Retinal pigment epithelial cell (primary cell): ENCODE measurements at regions not wholly inside any gene's neighbourhood (a gene's known extent, or its start where the extent isn't known, plus 50 kb on each side); places are given as distances from the start of the nearest gene placed in this dataset.

Experiments
- DNase-seq: peaks from one replicate; pipeline ENCODE4 v3.0.0-alpha.2; 2010; ENCODE audit warnings: low read depth
- H3K4me3 ChIP-seq: 2 replicates; pipeline ENCODE4 v1.5.1; 2011; ENCODE audit warnings: mild to moderate bottlenecking, low read length, control low read depth, moderate library complexity
- TF ChIP-seq, protein P1 (sequence below): conservative IDR thresholded peaks from 2 replicates; pipeline ENCODE4 v1.5.1; 2011; ENCODE audit warnings: low read depth, low read length, control low read depth, inconsistent platforms

- H3K4me3 ChIP-seq, result no peak overlapping the region
- TF ChIP-seq, protein P1, sequence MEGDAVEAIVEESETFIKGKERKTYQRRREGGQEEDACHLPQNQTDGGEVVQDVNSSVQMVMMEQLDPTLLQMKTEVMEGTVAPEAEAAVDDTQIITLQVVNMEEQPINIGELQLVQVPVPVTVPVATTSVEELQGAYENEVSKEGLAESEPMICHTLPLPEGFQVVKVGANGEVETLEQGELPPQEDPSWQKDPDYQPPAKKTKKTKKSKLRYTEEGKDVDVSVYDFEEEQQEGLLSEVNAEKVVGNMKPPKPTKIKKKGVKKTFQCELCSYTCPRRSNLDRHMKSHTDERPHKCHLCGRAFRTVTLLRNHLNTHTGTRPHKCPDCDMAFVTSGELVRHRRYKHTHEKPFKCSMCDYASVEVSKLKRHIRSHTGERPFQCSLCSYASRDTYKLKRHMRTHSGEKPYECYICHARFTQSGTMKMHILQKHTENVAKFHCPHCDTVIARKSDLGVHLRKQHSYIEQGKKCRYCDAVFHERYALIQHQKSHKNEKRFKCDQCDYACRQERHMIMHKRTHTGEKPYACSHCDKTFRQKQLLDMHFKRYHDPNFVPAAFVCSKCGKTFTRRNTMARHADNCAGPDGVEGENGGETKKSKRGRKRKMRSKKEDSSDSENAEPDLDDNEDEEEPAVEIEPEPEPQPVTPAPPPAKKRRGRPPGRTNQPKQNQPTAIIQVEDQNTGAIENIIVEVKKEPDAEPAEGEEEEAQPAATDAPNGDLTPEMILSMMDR, result no peak
Measured at GRCh38 chr4:124899997-124900396, 187.5 kb upstream of the ANKRD50 start.

DNA sequence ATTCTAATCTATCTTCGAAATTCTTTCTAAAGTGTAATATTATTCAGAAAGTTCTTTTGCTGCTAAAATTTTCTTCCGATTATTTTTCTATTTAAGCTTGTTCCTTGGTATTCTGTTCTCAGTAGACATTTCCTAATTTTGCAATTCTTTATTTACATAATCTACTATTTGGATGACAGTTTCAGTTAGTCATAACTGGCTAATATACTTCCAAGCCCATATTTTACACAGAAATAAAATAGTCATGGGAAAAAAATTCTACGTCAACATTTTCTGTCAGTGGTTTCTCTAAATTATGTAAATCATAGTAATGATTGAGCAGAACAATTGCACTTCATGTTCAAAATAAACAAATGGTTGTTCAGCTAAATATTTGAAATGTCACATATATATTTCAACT lies 178.0 kb upstream of the ANKRD50 start:
- no peak for DNase-seq

More at GRCh38 chr4:124899997-124900396, 187.5 kb upstream of the ANKRD50 start:
- no peak for DNase-seq

GRCh38 chr4:124887739-124888138 lies 175.2 kb upstream of the ANKRD50 start:
- TF ChIP-seq, protein P1, result no peak

More for the DNA sequence above, 178.0 kb upstream of the ANKRD50 start:
- TF ChIP-seq, protein P1, result no peak
- no peak overlapping the region for H3K4me3 ChIP-seq

DNA sequence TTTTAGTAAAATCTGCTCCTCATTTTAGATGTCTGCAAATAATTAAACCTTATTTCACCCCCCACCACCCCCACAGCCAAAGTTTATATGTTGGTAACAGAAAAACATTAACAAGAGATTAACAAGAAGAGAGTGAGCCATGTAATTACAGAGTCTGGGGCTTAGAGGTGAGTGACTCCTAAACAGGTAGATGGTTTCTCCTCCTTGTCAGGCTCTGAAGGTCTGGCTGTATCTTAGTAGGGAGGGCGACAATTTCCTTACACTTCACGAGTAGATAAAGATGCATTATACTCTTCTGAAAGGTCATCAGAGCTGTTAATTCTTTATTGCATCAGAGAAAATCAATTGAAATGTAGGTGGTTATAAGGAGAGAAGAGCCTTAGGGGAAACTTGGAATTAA lies 171.8 kb upstream of the ANKRD50 start:
- DNase-seq, result no peak
- no peak overlapping the region for H3K4me3 ChIP-seq
- TF ChIP-seq, protein P1, result no peak

More at GRCh38 chr4:124887739-124888138, 175.2 kb upstream of the ANKRD50 start:
- no peak overlapping the region for H3K4me3 ChIP-seq
- DNase-seq, result no peak

- H3K4me3 ChIP-seq, result no peak overlapping the region
- TF ChIP-seq, protein P1, result no peak
- DNase-seq, result no peak
Measured at GRCh38 chr4:124883632-124884031, 171.1 kb upstream of the ANKRD50 start.

GRCh38 chr4:124879195-124879594 lies 166.7 kb upstream of the ANKRD50 start:
- TF ChIP-seq, protein P1, result no peak
- H3K4me3 ChIP-seq, result no peak overlapping the region
- DNase-seq, result no peak

GRCh38 chr4:124874172-124874450 lies 161.6 kb upstream of the ANKRD50 start:
- no peak overlapping the region for H3K4me3 ChIP-seq
- DNase-seq, result no peak
- TF ChIP-seq, protein P1, result no peak
